Endothelial cell of umbilical vein (primary cell): ENCODE measurements at regions not wholly inside any gene's neighbourhood (a gene's known extent, or its start where the extent isn't known, plus 50 kb on each side); places are given as distances from the start of the nearest gene placed in this dataset.

Experiments
- CTCF ChIP-seq, 2 donors: IDR thresholded peaks; 1 replicate in 1 of 2; 2 replicates in 1 of 2; pipeline ENCODE4 v1.5.1; 2011; ENCODE audit warnings: low read length in 2 of 2, mild to moderate bottlenecking in 2 of 2, moderate library complexity in 2 of 2, control low read depth in 1 of 2, inconsistent platforms in 1 of 2, low read depth in 1 of 2; ENCODE audit not compliant: insufficient read depth in 1 of 2; ENCODE audit errors: extremely low read depth in 1 of 2
- EZH2 ChIP-seq: IDR thresholded peaks from 2 replicates; pipeline ENCODE4 v1.6.1; 2012; ENCODE audit warnings: borderline replicate concordance, low read depth, mild to moderate bottlenecking, moderate library complexity, low read length, inconsistent platforms; ENCODE audit not compliant: severe bottlenecking
- MYC ChIP-seq: IDR thresholded peaks from one replicate; pipeline ENCODE4 v1.6.1; 2011; ENCODE audit warnings: mild to moderate bottlenecking, low read depth, low read length
- POLR2A ChIP-seq: IDR thresholded peaks from 2 replicates; pipeline ENCODE4 v1.6.1; 2012; ENCODE audit warnings: low read depth, mild to moderate bottlenecking, control low read depth, low read length
- POLR2AphosphoS5 ChIP-seq: IDR thresholded peaks from 2 replicates; pipeline ENCODE4 v1.6.1; 2012; ENCODE audit warnings: low read depth, mild to moderate bottlenecking, control low read depth, low read length, moderate library complexity; ENCODE audit not compliant: insufficient read depth

DNA sequence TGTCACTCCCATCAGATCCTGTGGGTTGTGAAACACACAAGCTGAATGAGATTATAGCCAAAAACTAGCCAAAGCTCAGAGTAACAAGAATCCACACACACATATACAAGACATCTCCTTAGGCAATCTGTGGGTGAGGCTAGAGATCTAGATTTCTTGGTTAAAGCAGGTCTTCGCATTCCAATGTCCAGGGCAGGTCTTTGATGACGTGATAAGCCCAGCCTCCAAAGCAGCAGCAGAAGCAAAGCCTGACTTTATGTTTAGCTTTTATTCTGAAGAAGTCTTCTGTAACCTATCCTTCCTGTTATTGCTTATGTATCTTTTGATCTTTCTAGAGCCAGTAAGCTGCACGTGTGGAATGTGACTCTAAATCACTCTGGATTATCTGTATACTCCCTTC lies 199.1 kb upstream of the SLC30A5 start:
- TF ChIP-seq EZH2: no peak
- TF ChIP-seq CTCF (IDR thresholded peaks at IDR 0.05; ENCODE audit: extremely low read depth in 1 of 2, insufficient read depth in 1 of 2, low read depth in 1 of 2, low read length in 2 of 2): no peak
- no peak for TF ChIP-seq POLR2A
- TF ChIP-seq POLR2AphosphoS5: no peak
- no peak for TF ChIP-seq MYC
